Neural progenitor cell (in vitro differentiated cells): ENCODE measurements at regions not wholly inside any gene's neighbourhood (a gene's known extent, or its start where the extent isn't known, plus 50 kb on each side); places are given as distances from the start of the nearest gene placed in this dataset.
"Not testable (repeated sequence)": the region's sequence is repeated elsewhere in the genome, so short reads cannot be mapped to it uniquely, and the experiment has no call there.

Source experiments
- DNase-seq: peaks from one replicate; pipeline ENCODE4 v3.0.0-alpha.2; 2016; ENCODE audit warnings: low spot score
- H2AFZ ChIP-seq: fragments of 200-600 bp; sonication (generic); replicated peaks from 2 replicates; pipeline ENCODE4 v1.6.1; 2016; ENCODE audit warnings: antibody characterized with exemption
- H3F3A ChIP-seq: fragments of 200-600 bp; sonication (generic); 2 replicates; pipeline ENCODE4 v1.6.1; 2016; ENCODE audit warnings: antibody characterized with exemption, low read depth
- H3K27ac ChIP-seq: fragments of 200-600 bp; sonication (generic); 2 replicates; pipeline ENCODE4 v1.5.1; 2016; ENCODE audit warnings: mild to moderate bottlenecking
- H3K27me3 ChIP-seq: fragments of 200-600 bp; sonication (generic); 2 replicates; pipeline ENCODE4 v1.6.1; 2016; ENCODE audit warnings: mild to moderate bottlenecking, moderate library complexity
- H3K36me3 ChIP-seq: fragments of 200-600 bp; sonication (generic); 2 replicates; pipeline ENCODE4 v1.5.1; 2016
- H3K4me1 ChIP-seq: fragments of 200-600 bp; sonication (generic); 2 replicates; pipeline ENCODE4 v1.6.1; 2016; ENCODE audit warnings: mixed run types
- H3K4me2 ChIP-seq: fragments of 200-600 bp; sonication (generic); 2 replicates; pipeline ENCODE4 v1.6.1; 2016
- H3K4me3 ChIP-seq: fragments of 200-600 bp; sonication (generic); 2 replicates; pipeline ENCODE4 v1.5.1; 2016
- H3K79me2 ChIP-seq: fragments of 200-600 bp; sonication (generic); 2 replicates; pipeline ENCODE4 v1.6.1; 2016; ENCODE audit warnings: low read depth
- H3K9ac ChIP-seq: fragments of 200-600 bp; sonication (generic); 2 replicates; pipeline ENCODE4 v1.6.1; 2016
- H3K9me3 ChIP-seq: fragments of 200-600 bp; sonication (generic); 2 replicates; pipeline ENCODE4 v1.5.1; 2016; ENCODE audit warnings: low read depth
- H4K20me1 ChIP-seq: fragments of 200-600 bp; sonication (generic); 2 replicates; pipeline ENCODE4 v1.6.1; 2016; ENCODE audit warnings: low read depth
- H3K27ac Mint-ChIP-seq: 3 replicates; pipeline ENCODE4 v1.8.0; 2021; ENCODE audit warnings: mixed read lengths
- H3K27me3 Mint-ChIP-seq: 2 replicates; pipeline ENCODE4 v1.8.0; 2022; ENCODE audit warnings: low read depth, mild to moderate bottlenecking, inconsistent platforms, moderate library complexity, mixed read lengths; ENCODE audit not compliant: insufficient read depth
- H3K36me3 Mint-ChIP-seq: 3 replicates; pipeline ENCODE4 v1.8.0; 2021; ENCODE audit warnings: mixed read lengths
- H3K4me1 Mint-ChIP-seq: 3 replicates; pipeline ENCODE4 v1.8.0; 2021; ENCODE audit warnings: mixed read lengths
- H3K4me3 Mint-ChIP-seq: 3 replicates; pipeline ENCODE4 v1.8.0; 2021; ENCODE audit warnings: mild to moderate bottlenecking, moderate library complexity, mixed read lengths
- H3K9me3 Mint-ChIP-seq: 3 replicates; pipeline ENCODE4 v1.8.0; 2020; ENCODE audit warnings: mixed read lengths
- CTCF ChIP-seq: fragments of 200-600 bp; sonication (generic); IDR thresholded peaks from 2 replicates; pipeline ENCODE4 v1.5.1; 2017; ENCODE audit warnings: antibody characterized with exemption, mild to moderate bottlenecking
- EZH2 ChIP-seq: fragments of 200-600 bp; sonication (generic); IDR thresholded peaks from 2 replicates; pipeline ENCODE4 v1.6.1; 2017; ENCODE audit warnings: antibody characterized with exemption, mild to moderate bottlenecking, moderate library complexity
- EZH2phosphoT487 ChIP-seq: fragments of 200-600 bp; sonication (generic); IDR thresholded peaks from 2 replicates; pipeline ENCODE4 v1.6.1; 2017; ENCODE audit warnings: antibody characterized with exemption

GRCh38 chr6:66508433-66508832 lies 801.4 kb upstream of the EYS start:
- Histone ChIP-seq H3K4me2 (no peak overlapping the region), H3K79me2 (no peaks in the 10 kb centered on the region), H3K4me3 (no peak overlapping the region), H3K9ac (no peak overlapping the region), H3K9me3 (no peaks in the 10 kb centered on the region), H3K27ac (no peak overlapping the region), H3K27me3 (no peaks in the 10 kb centered on the region), H3K36me3 (no peaks in the 10 kb centered on the region), H4K20me1 (no peaks in the 10 kb centered on the region), H3K4me1 (no peaks in the 10 kb centered on the region), H3F3A (no peaks in the 10 kb centered on the region), H2AFZ (no peak overlapping the region)
- H3K36me3 Mint-ChIP-seq = no peaks in the 10 kb centered on the region
- H3K9me3 Mint-ChIP-seq = no peaks in the 10 kb centered on the region
- H3K27ac Mint-ChIP-seq = no peak overlapping the region
- DNase-seq = no peak
- H3K27me3 Mint-ChIP-seq = no peaks in the 10 kb centered on the region
- H3K4me3 Mint-ChIP-seq = no peak overlapping the region
- no peaks in the 10 kb centered on the region for H3K4me1 Mint-ChIP-seq
- TF ChIP-seq EZH2 (no peak), CTCF (no peak), EZH2phosphoT487 (no peak)

- no peak for DNase-seq
- TF ChIP-seq CTCF (no peak), EZH2phosphoT487 (no peak), EZH2 (no peak)
- no peaks in the 10 kb centered on the region for H3K27me3 ChIP-seq
- no peaks in the 10 kb centered on the region for H3K36me3 ChIP-seq
- H3F3A ChIP-seq = no peaks in the 10 kb centered on the region
- H3K27ac ChIP-seq = no peak overlapping the region
- no peaks in the 10 kb centered on the region for H3K4me1 Mint-ChIP-seq
- H3K36me3 Mint-ChIP-seq = no peaks in the 10 kb centered on the region
- H3K4me2 ChIP-seq = no peak overlapping the region
- no peaks in the 10 kb centered on the region for H3K79me2 ChIP-seq
- no peaks in the 10 kb centered on the region for H4K20me1 ChIP-seq
- no peak overlapping the region for H3K4me3 Mint-ChIP-seq
- no peaks in the 10 kb centered on the region for H3K4me1 ChIP-seq
- H3K9ac ChIP-seq = no peak overlapping the region
- H2AFZ ChIP-seq = no peak overlapping the region
- H3K27me3 Mint-ChIP-seq = no peaks in the 10 kb centered on the region
- no peaks in the 10 kb centered on the region for H3K9me3 ChIP-seq
- no peak overlapping the region for H3K27ac Mint-ChIP-seq
- no peaks in the 10 kb centered on the region for H3K9me3 Mint-ChIP-seq
- H3K4me3 ChIP-seq = no peak overlapping the region
These were observed 792.8 kb upstream of the EYS start for GRCh38 chr6:66499851-66500250.

GRCh38 chr6:66496659-66497058 lies 789.6 kb upstream of the EYS start:
- Histone ChIP-seq H3K9me3 (no peaks in the 10 kb centered on the region), H2AFZ (no peak overlapping the region), H3K4me2 (no peak overlapping the region), H3K27me3 (no peaks in the 10 kb centered on the region), H3K9ac (no peak overlapping the region), H3K4me3 (no peak overlapping the region), H3F3A (no peaks in the 10 kb centered on the region), H3K4me1 (no peaks in the 10 kb centered on the region), H4K20me1 (no peaks in the 10 kb centered on the region), H3K79me2 (no peaks in the 10 kb centered on the region), H3K36me3 (no peaks in the 10 kb centered on the region), H3K27ac (no peak overlapping the region)
- H3K27ac Mint-ChIP-seq = no peak overlapping the region
- no peaks in the 10 kb centered on the region for H3K36me3 Mint-ChIP-seq
- TF ChIP-seq CTCF = peak; percentile 67
- no peak for TF ChIP-seq EZH2phosphoT487
- no peaks in the 10 kb centered on the region for H3K27me3 Mint-ChIP-seq
- H3K4me3 Mint-ChIP-seq = no peak overlapping the region
- DNase-seq = peak; percentile 50
- H3K9me3 Mint-ChIP-seq = no peaks in the 10 kb centered on the region
- H3K4me1 Mint-ChIP-seq = no peaks in the 10 kb centered on the region

- not testable (repeated sequence) for H3K9ac ChIP-seq, H3K27ac Mint-ChIP-seq, H3K27me3 ChIP-seq, H3K36me3 Mint-ChIP-seq, H2AFZ ChIP-seq, H3K4me1 Mint-ChIP-seq, H3K9me3 Mint-ChIP-seq, DNase-seq, H3K79me2 ChIP-seq, H3F3A ChIP-seq, H4K20me1 ChIP-seq, H3K4me3 Mint-ChIP-seq, H3K36me3 ChIP-seq, H3K9me3 ChIP-seq, H3K27ac ChIP-seq, H3K27me3 Mint-ChIP-seq, H3K4me2 ChIP-seq, H3K4me1 ChIP-seq, H3K4me3 ChIP-seq
These were observed 787.6 kb upstream of the EYS start for GRCh38 chr6:66494643-66495042.
